ENCODE measurements at regions not wholly inside any gene's neighbourhood (a gene's known extent, or its start where the extent isn't known, plus 50 kb on each side); places are given as distances from the start of the nearest gene placed in this dataset.

GRCh38 chr2:180328795-180329422 is 321.8 kb upstream of the CWC22 start:
- no peak for TF ChIP-seq CTCF (IDR thresholded peaks at IDR 0.05)
- no peak for TF ChIP-seq POLR2A (IDR thresholded peaks at IDR 0.05)
- TF ChIP-seq POLR2AphosphoS5 (IDR thresholded peaks at IDR 0.05) = no peak
